CD4-positive, alpha-beta T cell treated with Interleukin-1 beta for 1 hour (primary cell): ENCODE measurements at regions not wholly inside any gene's neighbourhood (a gene's known extent, or its start where the extent isn't known, plus 50 kb on each side); places are given as distances from the start of the nearest gene placed in this dataset.
"Not testable (repeated sequence)": the region's sequence is repeated elsewhere in the genome, so short reads cannot be mapped to it uniquely, and the experiment has no call there.

Experiments
- DNase-seq, 2 donors: peaks; one replicate each; pipeline ENCODE4 v3.0.0-alpha.2; 2020 to 2022

DNA sequence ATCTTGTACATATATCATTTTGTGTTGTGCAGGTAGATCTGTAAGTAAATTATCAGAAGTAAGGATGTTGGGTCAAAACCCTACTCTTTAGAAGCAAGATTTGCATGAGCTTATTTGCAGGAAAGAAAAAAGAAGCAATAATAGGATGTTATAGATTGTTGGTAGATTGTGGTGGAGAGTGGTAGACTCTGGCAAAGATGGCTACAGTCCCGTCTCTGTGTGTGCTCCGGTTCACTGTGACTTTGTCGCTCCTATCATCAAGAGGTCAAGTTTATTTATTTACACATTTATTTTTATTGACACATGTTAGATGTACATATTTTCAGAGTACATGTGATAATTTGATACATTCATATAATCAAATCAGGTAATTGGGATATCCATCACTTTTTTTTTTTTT is 81.0 kb upstream of the NDUFV2 start:
- DNase-seq = no peak

DNA sequence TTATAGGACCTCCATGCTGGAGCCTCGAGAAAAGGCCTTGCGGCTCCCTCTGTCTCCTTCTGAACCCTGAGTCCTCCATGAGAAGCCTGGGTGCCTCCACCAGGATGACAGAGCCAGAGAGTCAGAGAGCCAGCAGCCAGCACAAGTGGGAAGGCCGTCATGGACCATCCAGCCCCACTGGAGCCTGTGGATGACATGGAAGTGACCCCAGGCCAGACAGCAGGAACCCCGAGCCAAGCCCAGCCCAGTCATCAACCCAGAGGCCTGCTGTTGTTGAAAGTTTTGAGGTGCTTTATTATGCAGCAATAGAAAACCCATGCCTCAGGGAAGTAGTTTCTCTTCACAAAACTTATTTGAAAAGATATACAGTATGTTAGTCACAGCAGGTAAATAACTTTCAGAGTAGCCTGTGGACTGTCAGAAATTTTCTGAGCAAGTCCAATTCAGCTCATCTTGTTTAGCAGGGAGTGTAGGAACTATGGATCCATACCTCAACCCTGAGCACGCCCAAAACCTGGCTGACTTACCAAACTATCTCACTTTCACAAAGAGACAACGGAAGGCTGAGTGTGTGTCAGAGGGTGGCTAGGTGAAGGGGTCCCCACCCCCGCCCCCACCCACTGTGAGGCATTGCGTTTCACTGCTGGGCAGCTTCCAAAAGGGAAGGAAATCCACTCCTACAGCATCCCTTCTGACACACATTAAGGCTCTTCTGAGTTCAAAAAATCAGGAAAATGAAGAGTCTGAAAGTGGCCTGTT is 79.9 kb upstream of the NDUFV2 start:
- DNase-seq = no peak

DNA sequence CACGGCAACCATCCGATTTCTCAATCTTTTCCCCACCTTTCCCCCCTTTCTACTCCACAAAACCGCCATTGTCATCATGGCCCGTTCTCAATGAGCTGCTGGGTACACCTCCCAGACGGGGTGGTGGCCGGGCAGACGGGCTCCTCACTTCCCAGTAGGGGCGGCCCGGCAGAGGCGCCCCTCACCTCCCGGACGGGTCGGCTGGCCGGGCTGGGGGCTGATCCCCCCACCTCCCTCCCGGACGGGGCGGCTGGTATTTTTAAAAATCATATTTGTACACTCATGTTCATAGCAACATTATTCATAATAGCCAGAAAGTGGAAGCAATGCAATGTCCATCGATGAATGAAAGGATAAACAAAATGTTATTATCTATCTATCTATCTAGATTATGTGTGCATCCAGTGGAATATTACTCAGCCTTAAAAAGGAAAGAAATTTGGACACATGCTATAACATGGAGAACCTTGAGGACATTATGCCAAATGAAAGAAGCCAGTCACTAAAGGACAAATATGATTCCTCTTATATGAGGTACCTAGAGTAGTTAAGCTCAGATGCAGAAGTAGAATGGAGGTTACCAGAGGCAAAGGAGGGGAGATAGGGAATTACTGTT is 78.4 kb upstream of the NDUFV2 start:
- not testable (repeated sequence) for DNase-seq

DNA sequence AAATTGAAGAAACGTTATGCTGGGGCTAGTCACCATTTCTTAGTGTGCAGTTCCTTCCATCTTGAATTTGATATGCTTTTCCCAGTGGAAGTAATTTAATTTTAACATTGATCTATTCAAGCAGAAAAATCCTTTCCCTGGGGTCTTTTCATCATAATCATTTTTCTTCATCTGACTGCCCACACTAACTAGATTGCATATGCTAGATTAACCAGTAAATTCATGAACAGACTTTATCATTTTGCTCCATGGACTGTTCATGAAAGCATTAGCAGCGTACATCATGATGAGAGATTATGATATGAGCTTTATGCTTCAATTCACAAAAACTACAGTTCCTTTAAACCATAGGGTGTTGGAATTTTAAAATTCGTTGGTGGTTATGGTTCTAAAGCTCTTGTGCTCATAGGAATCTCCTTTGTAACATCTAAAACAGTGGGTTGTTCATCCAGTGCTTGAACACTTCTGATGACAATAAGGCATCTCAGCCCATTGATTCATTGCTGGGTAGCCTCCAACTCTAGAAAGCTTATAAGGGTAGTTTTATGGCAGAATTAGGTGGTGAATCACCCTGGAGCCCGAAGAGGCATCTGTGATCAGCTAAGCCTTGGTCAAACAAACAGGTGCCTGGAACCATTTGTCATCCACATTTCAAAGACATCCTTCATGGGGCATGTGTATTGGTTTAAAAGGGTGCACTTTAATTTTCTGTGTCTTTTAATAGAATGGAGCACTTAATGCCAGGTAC is 77.2 kb upstream of the NDUFV2 start:
- DNase-seq = no peak

DNA sequence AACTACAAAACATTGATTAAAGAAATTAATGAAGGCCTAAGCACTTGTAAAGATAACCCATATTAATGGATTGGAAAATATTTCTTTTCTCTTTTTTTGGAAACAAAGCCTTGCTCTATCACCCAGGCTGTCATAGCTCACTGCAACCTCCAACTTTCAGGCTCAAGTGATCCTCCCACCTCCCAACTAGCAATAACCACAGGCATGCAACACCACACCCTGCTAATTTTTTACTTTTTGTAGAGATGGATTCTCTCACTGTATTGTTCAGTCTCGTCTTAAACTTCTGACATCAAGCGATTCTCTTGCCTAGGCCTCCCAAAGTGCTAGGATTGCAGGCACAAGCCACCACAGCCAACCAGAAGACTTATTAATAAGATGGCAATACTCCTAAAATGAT is 73.4 kb upstream of the NDUFV2 start:
- DNase-seq = no peak

DNA sequence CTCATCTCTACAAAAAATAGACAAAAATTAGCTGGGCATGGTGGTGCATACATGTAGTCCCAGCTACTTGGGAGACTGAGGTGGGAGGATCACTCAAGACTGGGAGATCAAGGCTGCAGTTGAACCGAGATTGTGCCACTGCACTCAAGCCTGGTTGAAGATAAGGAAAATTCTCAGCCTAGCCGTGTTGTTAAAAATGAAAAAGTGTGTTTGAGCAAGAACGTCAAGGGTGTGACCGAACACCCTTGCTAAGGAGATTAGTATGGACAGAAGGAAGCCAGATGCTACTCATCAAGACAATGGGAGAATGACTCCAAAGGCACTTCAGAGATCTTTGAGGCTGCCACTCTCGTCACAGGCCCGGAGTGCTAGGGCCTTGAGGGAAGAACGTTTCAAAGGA is 70.0 kb upstream of the NDUFV2 start:
- no peak for DNase-seq

DNA sequence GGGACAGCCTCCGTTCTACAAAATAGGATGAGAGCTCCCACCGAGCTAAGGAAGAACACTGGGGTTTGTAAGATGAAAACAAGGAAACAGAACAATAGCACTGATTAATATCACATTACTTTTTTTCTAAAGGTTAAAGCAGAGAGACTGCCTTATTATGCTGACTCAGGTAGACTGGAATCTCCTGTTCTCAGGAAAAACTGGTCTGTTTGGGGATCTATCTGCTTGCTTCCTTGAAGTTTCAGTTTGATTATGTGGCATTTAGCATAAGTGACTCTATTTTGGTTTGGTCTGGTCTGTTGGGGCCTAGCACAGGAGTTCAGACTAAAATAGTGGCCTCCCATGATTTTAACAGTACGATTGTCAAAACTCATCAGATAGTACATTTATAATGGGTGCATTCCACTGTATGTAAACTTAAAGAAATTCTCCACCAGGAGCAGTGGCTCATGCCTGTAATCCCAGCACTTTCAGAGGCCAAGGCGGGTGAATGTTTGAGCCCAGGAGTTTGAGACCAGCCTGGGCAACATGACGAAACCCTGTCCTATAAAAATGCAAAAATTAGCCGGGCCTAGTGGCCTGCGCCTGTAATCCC is 64.1 kb upstream of the NDUFV2 start:
- no peak for DNase-seq

DNA sequence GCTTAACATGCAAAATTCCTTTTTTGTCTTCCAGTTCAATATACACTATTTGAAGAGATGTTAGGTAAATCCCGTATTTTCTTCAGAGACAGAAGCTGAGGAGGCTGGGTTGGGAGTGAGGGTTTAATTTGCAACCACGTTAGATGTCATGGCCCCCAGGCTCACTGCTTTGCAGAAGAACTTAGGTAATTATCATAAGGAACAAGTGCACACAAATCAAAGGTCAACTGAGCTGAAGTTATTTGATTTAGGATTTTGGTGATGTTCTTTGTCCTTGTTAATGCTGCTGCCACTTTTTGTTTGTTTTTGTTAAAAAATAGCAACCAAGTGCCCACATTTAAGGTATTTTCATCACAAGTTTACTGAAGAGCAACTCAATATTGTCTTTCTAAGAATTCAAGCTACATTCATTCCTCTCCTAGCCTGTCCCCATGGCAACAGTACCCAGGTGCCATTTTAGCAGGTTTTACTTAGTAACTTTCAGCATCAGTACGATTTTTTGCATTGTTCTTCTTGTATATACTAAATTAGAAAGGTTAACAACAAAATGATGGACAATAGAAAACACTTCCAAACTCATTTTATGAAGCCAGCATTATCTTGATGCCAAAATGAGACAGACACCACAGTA is 62.9 kb upstream of the NDUFV2 start:
- no peak for DNase-seq

DNA sequence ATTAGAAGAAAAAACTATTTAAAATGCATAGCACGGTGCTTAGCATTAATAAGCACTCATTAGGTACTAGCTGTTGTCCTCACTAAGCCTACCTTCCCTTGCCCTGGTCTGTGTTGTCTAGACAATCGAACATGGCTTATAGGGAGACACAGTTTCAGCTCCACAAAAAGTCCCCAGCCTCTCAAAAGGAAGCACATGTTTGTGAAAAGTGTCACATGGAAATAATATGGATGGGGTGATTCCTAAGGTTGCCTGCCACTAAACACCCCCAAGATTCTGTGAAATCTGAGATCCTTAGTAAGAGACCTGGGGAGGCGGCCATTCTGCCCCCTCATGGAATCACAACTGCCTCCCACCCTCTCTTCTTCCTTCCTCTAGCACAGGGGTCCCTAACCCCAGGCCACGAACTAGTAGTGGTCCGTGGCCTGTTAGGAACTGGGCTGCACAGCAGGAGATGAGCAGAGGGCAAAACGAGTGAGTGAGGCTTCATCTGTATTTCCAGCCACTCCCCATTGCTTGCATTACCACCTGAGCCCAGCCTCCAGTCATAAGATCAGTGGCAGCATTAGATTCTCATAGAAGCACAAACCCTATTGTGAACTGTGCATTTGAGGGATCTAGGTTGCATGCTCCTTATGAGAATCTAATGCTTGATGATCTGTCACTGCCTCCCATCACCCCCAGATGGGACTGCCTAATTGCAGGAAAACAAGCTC is 59.6 kb upstream of the NDUFV2 start:
- no peak for DNase-seq

DNA sequence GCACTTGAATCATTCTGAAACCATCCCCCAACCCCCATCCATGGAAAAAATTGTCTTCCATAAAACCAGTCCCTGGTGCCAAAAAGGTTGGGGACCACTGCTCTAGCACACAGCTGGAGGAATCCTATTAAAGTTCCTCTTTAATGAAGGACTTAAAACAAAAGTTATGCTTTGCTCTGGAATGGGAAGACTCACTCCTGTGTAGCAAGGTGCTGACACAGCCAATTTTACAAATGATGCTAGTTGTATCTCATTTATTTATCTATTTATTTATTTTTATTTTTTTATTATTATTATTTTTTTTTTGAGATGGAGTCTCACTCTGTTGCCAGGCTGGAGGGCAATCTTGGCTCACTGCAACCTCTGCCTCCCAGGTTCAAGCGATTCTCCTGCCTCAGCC is 58.9 kb upstream of the NDUFV2 start:
- DNase-seq = no peak

DNA sequence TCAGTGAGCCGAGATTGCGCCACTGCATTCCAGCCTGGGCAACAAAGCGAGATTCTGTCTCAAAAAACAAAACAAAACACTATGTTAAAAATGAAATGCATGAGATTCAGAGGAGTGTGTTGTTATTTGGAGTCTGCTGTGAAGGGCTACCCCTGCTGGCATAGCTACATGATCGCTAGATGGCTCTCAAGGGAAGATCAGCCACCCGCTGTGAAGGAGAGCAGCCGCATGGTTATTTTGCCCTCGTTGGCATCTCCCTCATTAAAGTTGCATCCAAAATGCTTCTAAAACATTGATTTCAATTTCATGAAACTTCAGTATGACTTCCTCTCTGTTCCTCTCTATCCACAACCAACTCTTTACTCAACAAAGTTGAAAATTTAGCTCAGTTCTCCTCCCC is 54.8 kb upstream of the NDUFV2 start:
- no peak for DNase-seq

DNA sequence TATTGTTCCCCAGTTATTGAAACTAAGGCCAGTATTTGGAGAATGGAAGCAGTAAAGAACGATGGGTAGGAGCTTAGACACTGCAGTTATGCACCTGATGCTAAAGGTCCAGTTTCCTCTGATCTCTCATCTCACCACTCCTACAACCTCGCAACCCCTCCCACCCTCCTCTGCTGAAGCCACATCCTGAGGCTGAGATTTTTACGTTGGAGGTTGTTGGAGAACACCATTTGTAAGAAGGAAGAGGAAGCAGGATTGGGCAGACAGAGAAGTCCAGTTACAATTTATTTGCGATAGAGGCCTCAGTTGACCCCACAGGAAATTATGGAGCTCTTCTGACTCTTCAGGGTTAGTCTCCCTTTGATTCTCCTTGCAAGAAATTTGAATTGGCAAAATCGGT is 54.3 kb upstream of the NDUFV2 start:
- DNase-seq = no peak

DNA sequence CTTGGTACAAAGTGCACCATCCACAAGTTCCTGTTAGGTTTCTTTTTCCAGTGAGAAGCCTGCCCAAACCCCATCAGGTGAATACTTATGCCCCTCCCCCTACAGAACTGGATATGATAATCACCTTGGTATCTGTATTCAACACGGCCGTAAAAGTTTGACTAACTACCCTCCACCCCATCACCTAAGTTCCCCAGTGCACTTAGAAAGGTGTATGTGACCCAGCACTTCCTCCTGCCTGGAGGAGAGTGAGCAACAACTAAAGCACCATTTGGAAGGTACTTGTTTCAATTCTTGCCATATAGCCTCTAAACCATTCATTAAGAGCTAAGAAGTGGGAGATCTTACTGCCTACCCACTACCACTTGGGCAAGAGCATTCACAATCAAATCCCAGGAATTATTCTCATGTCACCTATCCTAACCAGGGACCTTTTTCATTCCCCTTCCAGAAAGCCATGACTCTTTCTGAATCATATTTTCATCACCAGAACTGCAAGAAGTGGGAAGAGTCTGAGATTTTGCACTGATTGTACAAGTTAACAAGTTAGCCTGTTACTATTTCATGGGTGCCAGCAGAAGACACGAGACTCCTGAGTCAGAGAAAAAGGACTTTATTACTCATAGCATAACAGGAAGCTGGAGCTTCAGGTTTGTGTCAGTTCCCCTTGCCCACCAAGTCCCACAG is 53.5 kb upstream of the NDUFV2 start:
- no peak for DNase-seq

DNA sequence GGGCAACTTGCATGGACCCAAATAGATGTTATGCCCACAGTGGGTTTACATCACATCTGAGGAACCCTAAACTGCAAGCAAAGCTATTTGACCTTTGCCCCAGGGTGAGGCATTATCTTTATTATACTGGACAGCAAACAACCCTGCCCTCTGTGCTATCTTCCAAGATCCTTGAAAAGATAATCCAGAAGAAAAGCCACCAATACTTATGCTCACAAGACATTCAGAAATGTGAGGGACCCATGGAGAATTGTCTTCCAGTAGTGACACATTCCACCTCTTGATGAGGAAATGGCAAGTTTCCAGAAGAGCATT is 53.0 kb upstream of the NDUFV2 start:
- DNase-seq = no peak

DNA sequence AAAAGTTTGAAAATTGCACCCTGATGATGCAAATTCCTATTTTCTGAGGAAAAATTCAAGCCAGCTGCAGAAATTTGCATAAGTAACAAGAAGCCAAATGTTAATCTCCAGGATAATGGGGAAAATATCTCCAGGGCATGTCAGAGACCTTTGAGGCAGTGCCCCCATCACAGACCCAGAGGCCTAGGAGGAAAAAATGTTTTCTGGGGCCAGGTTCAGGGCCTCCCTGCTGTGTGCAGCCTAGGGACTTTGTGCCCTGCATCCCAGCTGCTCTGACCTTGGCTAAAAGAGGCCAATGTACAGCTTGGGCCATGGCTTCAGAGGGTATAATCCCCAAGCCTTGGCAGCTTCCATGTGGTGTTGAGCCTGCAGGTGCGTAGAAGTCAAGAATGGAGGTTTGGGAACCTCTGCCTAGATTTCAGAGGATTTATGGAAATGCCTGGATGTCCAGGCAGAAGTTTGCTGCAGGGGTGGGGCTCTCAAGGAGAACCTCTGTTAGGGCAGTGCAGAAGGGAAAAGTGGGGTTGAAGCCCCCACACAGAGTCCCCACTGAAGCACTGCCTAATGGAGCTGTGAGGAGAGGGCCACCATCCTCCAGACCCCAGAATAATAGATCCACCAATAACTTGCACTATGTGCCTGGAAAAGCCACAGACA is 51.7 kb upstream of the NDUFV2 start:
- not testable (repeated sequence) for DNase-seq
